ENCODE measurements at regions not wholly inside any gene's neighbourhood (a gene's known extent, or its start where the extent isn't known, plus 50 kb on each side); places are given as distances from the start of the nearest gene placed in this dataset.

- no peak overlapping the region for H3K4me3 Mint-ChIP-seq
- TF ChIP-seq CTCF (IDR thresholded peaks at IDR 0.05): no peak
- Histone ChIP-seq H3K27me3 (ENCODE audit: control insufficient read depth, insufficient read depth, low read length) (no peaks in the 10 kb centered on the region), H3K4me1 (ENCODE audit: control insufficient read depth, insufficient read depth, low read length) (no peaks in the 10 kb centered on the region), H3K4me3 (ENCODE audit: low read length) (no peak overlapping the region), H3K36me3 (ENCODE audit: control insufficient read depth, insufficient read depth, low read length) (no peaks in the 10 kb centered on the region), H3K9me3 (ENCODE audit: control insufficient read depth, insufficient read depth, low read length) (no peaks in the 10 kb centered on the region), H3K27ac (ENCODE audit: low read length) (no peak overlapping the region)
- H3K36me3 Mint-ChIP-seq: no peaks in the 10 kb centered on the region
- no peaks in the 10 kb centered on the region for H3K4me1 Mint-ChIP-seq
- intact Hi-C loops (cut with micrococcal nuclease): no loop called here
- ATAC-seq (no peak), DNase-seq (no peak)
- H3K9me3 Mint-ChIP-seq: peaks cover 9 to 10% of the 10 kb centered on the region in 2 donors
- 55% methylated on average over 12 of the region's 13 CpGs for WGBS (ENCODE audit: insufficient coverage)
- H3K27ac Mint-ChIP-seq: no peak overlapping the region
- no peaks in the 10 kb centered on the region for H3K27me3 Mint-ChIP-seq (ENCODE audit: low read depth in 2 of 2)
Observed at GRCh38 chr9:119736491-119737454, 367.5 kb upstream of the BRINP1 start.

- no peaks in the 10 kb centered on the region for H3K4me1 ChIP-seq (ENCODE audit: control insufficient read depth, insufficient read depth, low read length)
- no peaks in the 10 kb centered on the region for H3K9me3 ChIP-seq (ENCODE audit: control insufficient read depth, insufficient read depth, low read length)
- no peak overlapping the region for H3K4me3 ChIP-seq (ENCODE audit: low read length)
- Mint-ChIP-seq H3K9me3 (peaks cover 7 to 10% of the 10 kb centered on the region in 2 donors), H3K4me1 (no peaks in the 10 kb centered on the region), H3K27ac (no peak overlapping the region), H3K36me3 (no peaks in the 10 kb centered on the region), H3K4me3 (no peak overlapping the region), H3K27me3 (ENCODE audit: low read depth in 2 of 2) (peaks cover 0 to 2% of the 10 kb centered on the region in 2 donors)
- ATAC-seq: no peak
- intact Hi-C loops (cut with micrococcal nuclease): no loop called here
- WGBS (ENCODE audit: insufficient coverage): 68% methylated on average over 5 of the region's 5 CpGs
- no peak for TF ChIP-seq CTCF (IDR thresholded peaks at IDR 0.05)
- H3K27me3 ChIP-seq (ENCODE audit: control insufficient read depth, insufficient read depth, low read length): no peaks in the 10 kb centered on the region
- no peaks in the 10 kb centered on the region for H3K36me3 ChIP-seq (ENCODE audit: control insufficient read depth, insufficient read depth, low read length)
- no peak overlapping the region for H3K27ac ChIP-seq (ENCODE audit: low read length)
- no peak for DNase-seq
Observed at GRCh38 chr9:119727988-119728387, 358.8 kb upstream of the BRINP1 start.

- no peak overlapping the region for H3K4me3 Mint-ChIP-seq
- peaks cover 0 to 2% of the 10 kb centered on the region in 2 donors for H3K27me3 Mint-ChIP-seq (ENCODE audit: low read depth in 2 of 2)
Observed at GRCh38 chr9:119726035-119726434, 356.8 kb upstream of the BRINP1 start.

More at GRCh38 chr9:119726035-119726434, 356.8 kb upstream of the BRINP1 start:
- ATAC-seq (no peak), DNase-seq (no peak)
- Histone ChIP-seq H3K9me3 (ENCODE audit: control insufficient read depth, insufficient read depth, low read length) (no peaks in the 10 kb centered on the region), H3K27ac (ENCODE audit: low read length) (no peak overlapping the region), H3K27me3 (ENCODE audit: control insufficient read depth, insufficient read depth, low read length) (no peaks in the 10 kb centered on the region), H3K4me3 (ENCODE audit: low read length) (no peak overlapping the region), H3K36me3 (ENCODE audit: control insufficient read depth, insufficient read depth, low read length) (no peaks in the 10 kb centered on the region), H3K4me1 (ENCODE audit: control insufficient read depth, insufficient read depth, low read length) (no peaks in the 10 kb centered on the region)
- Mint-ChIP-seq H3K36me3 (no peaks in the 10 kb centered on the region), H3K4me1 (no peaks in the 10 kb centered on the region), H3K9me3 (peaks cover 5 to 10% of the 10 kb centered on the region in 2 donors), H3K27ac (no peak overlapping the region)
- intact Hi-C loops (cut with micrococcal nuclease): no loop called here
- WGBS (ENCODE audit: insufficient coverage): 74% methylated on average over 3 of the region's 3 CpGs
- TF ChIP-seq CTCF (IDR thresholded peaks at IDR 0.05): no peak
